ENCODE measurements at regions not wholly inside any gene's neighbourhood (a gene's known extent, or its start where the extent isn't known, plus 50 kb on each side); places are given as distances from the start of the nearest gene placed in this dataset.

- no peak overlapping the region for H2AFZ ChIP-seq (ENCODE audit: low read length)
- in situ Hi-C loops (cut with HindIII; ENCODE audit: extremely low pct_ligation_motif_present, low pct_unique_long_range_greater_than_20kb), result no loop called here
- intact Hi-C loops (cut with micrococcal nuclease; ENCODE audit: unreplicated experiment), result no loop called here
- TF ChIP-seq ZBTB46 (CRISPR knock-in tag; IDR thresholded peaks at IDR 0.05; ENCODE audit: borderline replicate concordance) (no peak), ZEB1 (IDR thresholded peaks at IDR 0.05; ENCODE audit: insufficient replicate concordance, low read depth) (no peak)
- POLR2A ChIA-PET, result no interaction called here
- no peaks in the 10 kb centered on the region for H3K9me3 ChIP-seq (ENCODE audit: low read length)
- WGBS (ENCODE audit: low lambda C conversion rate), result 32% methylated on average over 4 of the region's 4 CpGs
- no peaks in the 10 kb centered on the region for H4K20me1 ChIP-seq (ENCODE audit: insufficient read depth, low read length)
- H3K79me2 ChIP-seq (ENCODE audit: insufficient read depth, low read length), result no peaks in the 10 kb centered on the region
- peaks cover 0 to 7% of the 10 kb centered on the region in 2 experiments; a peak in 1 of 5 replicates for H3K27me3 ChIP-seq (ENCODE audit: control insufficient read depth in 1 of 2, insufficient read depth in 2 of 2, low read length in 2 of 2)
- H3K4me3 ChIP-seq (replicated peaks in 1 of 3; ENCODE audit: insufficient read depth in 1 of 3, low read depth in 2 of 3, low read length in 3 of 3), result no peak overlapping the region
- H3K4me1 ChIP-seq (ENCODE audit: insufficient read depth, low read length), result no peaks in the 10 kb centered on the region
- H3K36me3 ChIP-seq (replicated peaks in 1 of 2; ENCODE audit: control insufficient read depth in 1 of 2, insufficient read depth in 2 of 2, low read length in 2 of 2), result no peaks in the 10 kb centered on the region
- ATAC-seq (no peak), FAIRE-seq (no peak), DNase-seq (ENCODE audit: low spot score) (no peak)
- no peak overlapping the region for H3K9ac ChIP-seq (ENCODE audit: insufficient read depth, low read depth, low read length)
- BruUV-seq (replicated peaks), result no TSS peak
- CTCF ChIA-PET (ENCODE audit: low intra/inter-chr PET ratio, low total read pairs), result no interaction called here
- H3K27ac ChIP-seq (ENCODE audit: extremely low read length, insufficient read depth, low read length), result no peak overlapping the region
- no peak overlapping the region for H3K4me2 ChIP-seq (ENCODE audit: low read depth, low read length)
Measured at GRCh38 chr5:82813861-82814260, 263.3 kb downstream of the TMEM167A start.

GRCh38 chr5:82812575-82812974, 264.6 kb downstream of the TMEM167A start:
- ATAC-seq, result no peak
- H3K36me3 ChIP-seq (replicated peaks in 1 of 2; ENCODE audit: control insufficient read depth in 1 of 2, insufficient read depth in 2 of 2, low read length in 2 of 2), result no peaks in the 10 kb centered on the region
- no peak overlapping the region for H3K4me2 ChIP-seq (ENCODE audit: low read depth, low read length)
- no peaks in the 10 kb centered on the region for H3K4me1 ChIP-seq (ENCODE audit: insufficient read depth, low read length)
- H3K4me3 ChIP-seq (replicated peaks in 1 of 3; ENCODE audit: insufficient read depth in 1 of 3, low read depth in 2 of 3, low read length in 3 of 3), result no peak overlapping the region
- ChIA-PET CTCF (ENCODE audit: low intra/inter-chr PET ratio, low total read pairs) (no interaction called here), POLR2A (no interaction called here)
- in situ Hi-C loops (cut with HindIII; ENCODE audit: extremely low pct_ligation_motif_present, low pct_unique_long_range_greater_than_20kb), result no loop called here
- no peaks in the 10 kb centered on the region for H3K79me2 ChIP-seq (ENCODE audit: insufficient read depth, low read length)
- no peak for DNase-seq (ENCODE audit: low spot score)
- 8% methylated on average over 2 of the region's 2 CpGs for WGBS (ENCODE audit: low lambda C conversion rate)
- BruUV-seq (replicated peaks), result no TSS peak
- no peak overlapping the region for H2AFZ ChIP-seq (ENCODE audit: low read length)
- H3K9ac ChIP-seq (ENCODE audit: insufficient read depth, low read depth, low read length), result no peak overlapping the region
- FAIRE-seq, result no peak
- intact Hi-C loops (cut with micrococcal nuclease; ENCODE audit: unreplicated experiment), result no loop called here
- no peak overlapping the region for H3K27ac ChIP-seq (ENCODE audit: extremely low read length, insufficient read depth, low read length)
- TF ChIP-seq ZNF18 (CRISPR knock-in tag; IDR thresholded peaks at IDR 0.05; ENCODE audit: insufficient replicate concordance), result no peak
- no peak for TF ChIP-seq ATM (IDR thresholded peaks at IDR 0.05; ENCODE audit: borderline replicate concordance)
- TF ChIP-seq CCDC6 (CRISPR knock-in tag; IDR thresholded peaks at IDR 0.05), result no peak
- TF ChIP-seq THAP11 (CRISPR knock-in tag; IDR thresholded peaks at IDR 0.05), result no peak
- no peak for TF ChIP-seq NFIC (IDR thresholded peaks at IDR 0.05; ENCODE audit: low read length)
- 0 out of 5 replicates have a peak, but pooled peaks cover 0 to 3% of the 10 kb centered on the region in 2 experiments for H3K27me3 ChIP-seq (ENCODE audit: control insufficient read depth in 1 of 2, insufficient read depth in 2 of 2, low read length in 2 of 2)
- no peaks in the 10 kb centered on the region for H3K9me3 ChIP-seq (ENCODE audit: low read length)
- H4K20me1 ChIP-seq (ENCODE audit: insufficient read depth, low read length), result no peaks in the 10 kb centered on the region

Measured in HepG2 (cell line).